ENCODE measurements at regions not wholly inside any gene's neighbourhood (a gene's known extent, or its start where the extent isn't known, plus 50 kb on each side); places are given as distances from the start of the nearest gene placed in this dataset.

GRCh38 chr9:129312251-129313122 lies 134.4 kb upstream of the IER5L start:
- TF ChIP-seq POLR2A (IDR thresholded peaks at IDR 0.05) (no peak), CTCF (IDR thresholded peaks at IDR 0.05 in 4 of 5, conservative IDR thresholded peaks at IDR 0.05 in 1 of 5) (no peak)
